Sigmoid colon (tissue), 6 donors: ENCODE measurements at regions not wholly inside any gene's neighbourhood (a gene's known extent, or its start where the extent isn't known, plus 50 kb on each side); places are given as distances from the start of the nearest gene placed in this dataset.

Experiments
- DNase-seq: peaks from one replicate; pipeline ENCODE4 v3.0.0-alpha.2; 2019
- H3K27ac ChIP-seq, 4 donors: fragments of 200-600 bp; sonication (generic); one replicate each; pipeline ENCODE4 v1.5.1; 2016 to 2019; ENCODE audit warnings: mild to moderate bottlenecking in 1 of 4
- H3K27me3 ChIP-seq, 3 donors: fragments of 200-600 bp; sonication (generic); one replicate each; pipeline ENCODE4 v1.5.1; 2019; ENCODE audit warnings: mild to moderate bottlenecking in 1 of 3
- H3K36me3 ChIP-seq, 4 donors: fragments of 200-600 bp; sonication (generic); one replicate each; pipeline ENCODE4 v1.5.1; 2016 to 2019
- H3K4me1 ChIP-seq, 4 donors: fragments of 200-600 bp; sonication (generic); one replicate each; pipeline ENCODE4 v1.5.1; 2017 to 2019
- H3K4me3 ChIP-seq, 4 donors: fragments of 200-600 bp; sonication (generic); one replicate each; pipeline ENCODE4 v1.5.1; 2017 to 2019; ENCODE audit warnings: mild to moderate bottlenecking in 2 of 4, moderate library complexity in 1 of 4
- H3K9me3 ChIP-seq, 4 donors: fragments of 200-600 bp in 3 of 4; sonication (generic) in 3 of 4; one replicate each; pipeline versions ENCODE4 v1.5.1 to v1.6.1; 2013 to 2019
- EP300 ChIP-seq, 4 donors: sonication (generic); formaldehyde crosslinking; IDR thresholded peaks; one replicate each; pipeline ENCODE4 v1.6.1; 2017; ENCODE audit warnings: antibody characterized with exemption in 4 of 4
- POLR2A ChIP-seq, 2 donors: fragments of 450-650 bp; IDR thresholded peaks; one replicate each; pipeline ENCODE4 v1.6.1; 2016; ENCODE audit warnings: antibody characterized with exemption in 2 of 2, mild to moderate bottlenecking in 2 of 2, moderate library complexity in 2 of 2
- POLR2AphosphoS5 ChIP-seq, 4 donors: sonication (generic); formaldehyde crosslinking; IDR thresholded peaks; one replicate each; pipeline ENCODE4 v1.6.1; 2017; ENCODE audit warnings: antibody characterized with exemption in 4 of 4
- WGBS, 2 donors: extraction: QIAGEN DNeasy Blood & Tissue Kit; methylation state at CpG; one replicate each; pipeline ENCODE4 v1.1.7; 2013; 5-methylcytosine and 5-hydroxymethylcytosine counted together
- intact Hi-C: fragments of 100-400 bp; cut with DNase I; formaldehyde crosslinking; loops from one replicate; pipeline ENCODE4 v1.15.1; 2023
- TF ChIP-seq, protein P1 (sequence below), 4 experiments: fragments of 450-650 bp in 3 of 4; fragments of 200-600 bp in 1 of 4; IDR thresholded peaks; one replicate each; pipeline ENCODE4 v1.5.1; 2016 to 2019; ENCODE audit warnings: antibody characterized with exemption in 4 of 4, mild to moderate bottlenecking in 3 of 4, moderate library complexity in 2 of 4
- donor health status: healthy with polysubstance abuse.
- donor health status: healthy.

DNA sequence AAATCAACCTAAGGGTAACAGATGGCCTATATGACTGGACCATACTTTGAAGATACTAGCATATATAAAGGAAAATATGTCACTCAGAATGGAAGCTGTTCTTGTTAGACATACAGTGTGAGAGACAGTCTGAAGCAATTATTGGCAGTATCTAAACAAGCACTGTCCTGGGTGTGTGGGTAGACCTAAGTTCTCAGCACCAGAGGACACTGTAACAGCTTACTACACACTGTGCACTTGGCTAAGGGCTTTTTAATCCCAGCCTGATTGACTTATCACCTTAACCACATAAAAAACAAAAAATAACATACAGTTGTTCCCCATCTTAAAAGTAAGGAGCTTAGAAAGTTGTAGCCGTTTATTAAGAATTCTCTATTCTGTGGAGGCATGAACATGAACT lies 1066.1 kb upstream of the FANCL start:
- Histone ChIP-seq H3K27me3 (no peaks in the 10 kb centered on the region), H3K4me3 (no peak overlapping the region), H3K36me3 (no peaks in the 10 kb centered on the region), H3K27ac (no peak overlapping the region), H3K4me1 (peaks cover 0 to 16% (median 0%) of the 10 kb centered on the region in 4 donors), H3K9me3 (no peaks in the 10 kb centered on the region)
- 73 to 88% methylated on average over 1 of the region's 1 CpG for WGBS, 2 donors
- TF ChIP-seq, protein P1, sequence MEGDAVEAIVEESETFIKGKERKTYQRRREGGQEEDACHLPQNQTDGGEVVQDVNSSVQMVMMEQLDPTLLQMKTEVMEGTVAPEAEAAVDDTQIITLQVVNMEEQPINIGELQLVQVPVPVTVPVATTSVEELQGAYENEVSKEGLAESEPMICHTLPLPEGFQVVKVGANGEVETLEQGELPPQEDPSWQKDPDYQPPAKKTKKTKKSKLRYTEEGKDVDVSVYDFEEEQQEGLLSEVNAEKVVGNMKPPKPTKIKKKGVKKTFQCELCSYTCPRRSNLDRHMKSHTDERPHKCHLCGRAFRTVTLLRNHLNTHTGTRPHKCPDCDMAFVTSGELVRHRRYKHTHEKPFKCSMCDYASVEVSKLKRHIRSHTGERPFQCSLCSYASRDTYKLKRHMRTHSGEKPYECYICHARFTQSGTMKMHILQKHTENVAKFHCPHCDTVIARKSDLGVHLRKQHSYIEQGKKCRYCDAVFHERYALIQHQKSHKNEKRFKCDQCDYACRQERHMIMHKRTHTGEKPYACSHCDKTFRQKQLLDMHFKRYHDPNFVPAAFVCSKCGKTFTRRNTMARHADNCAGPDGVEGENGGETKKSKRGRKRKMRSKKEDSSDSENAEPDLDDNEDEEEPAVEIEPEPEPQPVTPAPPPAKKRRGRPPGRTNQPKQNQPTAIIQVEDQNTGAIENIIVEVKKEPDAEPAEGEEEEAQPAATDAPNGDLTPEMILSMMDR (IDR thresholded peaks at IDR 0.05), result no peak
- TF ChIP-seq POLR2AphosphoS5 (IDR thresholded peaks at IDR 0.05), result no peak
- no peak for TF ChIP-seq POLR2A (IDR thresholded peaks at IDR 0.05)
- TF ChIP-seq EP300 (IDR thresholded peaks at IDR 0.05), result no peak
- intact Hi-C loops, result no loop called here
- no peak for DNase-seq

DNA sequence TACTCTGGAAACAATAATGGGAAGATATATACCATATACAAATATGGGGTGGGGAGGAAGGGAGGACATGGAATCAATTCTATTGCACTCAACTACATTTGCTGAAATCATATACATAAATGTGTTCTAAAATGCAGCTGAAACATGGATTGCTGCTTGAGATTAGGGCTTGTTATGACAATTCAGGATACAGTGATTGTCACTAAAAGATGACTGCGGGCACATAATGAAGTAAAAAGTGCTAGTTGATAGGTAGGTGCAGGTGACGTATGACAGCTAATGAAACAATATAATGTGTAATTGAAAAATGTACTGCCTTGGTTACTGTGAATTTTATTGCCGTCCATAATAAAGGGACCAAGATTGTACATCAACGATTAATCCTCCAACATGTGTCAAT lies 1062.1 kb upstream of the FANCL start:
- Histone ChIP-seq H3K4me1 (peaks cover 0 to 24% (median 2%) of the 10 kb centered on the region in 4 donors), H3K27ac (no peak overlapping the region), H3K4me3 (no peak overlapping the region), H3K36me3 (no peaks in the 10 kb centered on the region), H3K27me3 (no peaks in the 10 kb centered on the region), H3K9me3 (no peaks in the 10 kb centered on the region)
- 93% methylated on average over 4 of the region's 4 CpGs for WGBS, 2 donors
- TF ChIP-seq EP300 (IDR thresholded peaks at IDR 0.05) (no peak), POLR2A (IDR thresholded peaks at IDR 0.05) (no peak), POLR2AphosphoS5 (IDR thresholded peaks at IDR 0.05) (no peak)
- TF ChIP-seq, protein P1 (IDR thresholded peaks at IDR 0.05), result no peak
- DNase-seq, result no peak
- intact Hi-C loops, result no loop called here

DNA sequence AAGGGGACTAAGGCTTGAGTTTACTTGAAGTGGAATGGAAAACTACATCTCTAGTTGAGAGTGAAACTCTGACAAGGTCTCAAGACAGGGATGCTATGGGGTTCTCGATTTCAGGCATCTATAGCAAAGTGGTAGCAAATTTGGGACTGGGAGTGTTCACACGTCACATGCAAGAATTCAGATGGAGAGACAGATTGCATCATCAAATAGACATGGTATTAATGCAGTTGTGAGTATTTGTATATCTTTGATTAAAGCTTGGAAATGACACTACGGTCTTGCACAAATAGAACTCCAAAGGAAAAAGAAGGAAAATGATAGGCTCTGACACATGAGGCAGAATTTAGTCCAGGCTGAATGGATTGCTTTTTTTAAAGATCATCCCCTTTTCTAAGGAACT lies 1061.6 kb upstream of the FANCL start:
- WGBS, 2 donors, result 83 to 89% methylated on average over 3 of the region's 3 CpGs
- Histone ChIP-seq H3K27me3 (no peaks in the 10 kb centered on the region), H3K9me3 (no peaks in the 10 kb centered on the region), H3K4me1 (peaks cover 0 to 24% (median 2%) of the 10 kb centered on the region in 4 donors), H3K4me3 (no peak overlapping the region), H3K27ac (no peak overlapping the region), H3K36me3 (no peaks in the 10 kb centered on the region)
- DNase-seq, result no peak
- intact Hi-C loops, result no loop called here
- TF ChIP-seq EP300 (IDR thresholded peaks at IDR 0.05) (no peak), POLR2AphosphoS5 (IDR thresholded peaks at IDR 0.05) (no peak), POLR2A (IDR thresholded peaks at IDR 0.05) (no peak)
- TF ChIP-seq, protein P1 (IDR thresholded peaks at IDR 0.05), result no peak

DNA sequence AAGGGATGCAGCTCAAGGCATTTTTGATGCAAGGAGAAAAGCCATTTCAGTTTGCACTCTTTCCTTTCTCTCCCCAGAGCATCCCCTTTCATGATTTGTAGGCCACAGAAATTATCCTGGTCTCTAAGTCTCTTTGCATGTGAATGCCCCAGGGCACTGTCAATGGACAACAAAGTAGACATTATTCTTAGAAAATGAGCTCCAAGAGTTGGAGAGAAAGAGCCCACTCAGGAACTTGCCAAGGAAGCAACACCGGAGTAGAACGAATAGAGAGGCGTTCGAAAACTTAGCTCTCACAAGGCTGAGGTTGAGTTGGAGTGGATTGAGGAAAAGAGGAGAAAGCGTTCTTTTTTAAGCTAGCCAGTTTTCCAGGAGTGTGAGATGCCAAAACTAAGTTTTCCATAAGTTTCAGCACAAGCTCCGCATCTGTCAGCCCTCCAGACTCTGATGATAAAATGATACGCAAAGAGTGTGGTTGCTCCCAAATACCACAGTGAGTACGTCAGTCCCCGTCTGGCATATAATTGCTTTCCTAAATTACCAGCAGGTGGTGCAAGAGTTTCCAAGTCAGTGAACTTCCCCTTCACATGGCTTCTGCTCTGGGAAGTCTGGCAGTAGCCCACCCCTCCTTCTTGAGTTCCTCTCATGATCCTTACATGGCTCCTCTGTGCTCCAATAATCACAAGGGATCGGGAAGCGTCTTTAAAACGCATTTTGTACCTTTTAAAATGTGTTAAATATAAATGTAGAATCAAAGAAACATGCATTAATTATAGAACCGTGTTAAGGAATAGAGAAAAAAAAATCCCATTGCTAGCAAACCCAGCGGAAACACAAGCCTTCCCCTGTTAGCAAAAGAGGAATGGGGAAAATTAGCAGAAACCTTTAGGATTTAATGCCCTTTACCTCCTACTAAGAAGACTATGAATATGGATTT lies 1060.6 kb upstream of the FANCL start:
- peak; percentile 68 for DNase-seq
- intact Hi-C loops, result loop anchor here (2.0 kb wide), 1 partner anchor 1249 kb away; no protein-coding TSS in a partner anchor
- Histone ChIP-seq H3K4me1 (peaks cover 0 to 16% (median 2%) of the 10 kb centered on the region in 4 donors), H3K27ac (peak overlapping the region in 2 of 4 donors; percentile 30 to 33), H3K27me3 (no peaks in the 10 kb centered on the region), H3K36me3 (no peaks in the 10 kb centered on the region), H3K9me3 (no peaks in the 10 kb centered on the region), H3K4me3 (no peak overlapping the region)
- 46 to 47% methylated on average over 14 of the region's 14 CpGs for WGBS, 2 donors
- TF ChIP-seq, protein P1 (IDR thresholded peaks at IDR 0.05), result peak; percentile 55 to 63 (median 61)
- TF ChIP-seq EP300 (IDR thresholded peaks at IDR 0.05), result no peak
